H9 (cell line): ENCODE measurements at regions not wholly inside any gene's neighbourhood (a gene's known extent, or its start where the extent isn't known, plus 50 kb on each side); places are given as distances from the start of the nearest gene placed in this dataset.
A peak's percentile ranks its signal among the peaks of the same experiment; 100 is the strongest.

Experiments used
- DNase-seq: peaks from one replicate; pipeline ENCODE4 v3.0.0-alpha.2; 2017
- H2AFZ ChIP-seq: one replicate; pipeline ENCODE4 v1.6.1; 2013; ENCODE audit warnings: mild to moderate bottlenecking, low read length, control low read depth, moderate library complexity
- H2AK5ac ChIP-seq: 2 replicates; pipeline ENCODE4 v1.6.1; 2013; ENCODE audit warnings: low read length, control low read depth, mixed read lengths; ENCODE audit not compliant: insufficient read length
- H2BK120ac ChIP-seq: one replicate; pipeline ENCODE4 v1.6.1; 2013; ENCODE audit warnings: low read depth, mild to moderate bottlenecking, low read length, control low read depth, inconsistent platforms; ENCODE audit not compliant: poor library complexity, severe bottlenecking
- H2BK12ac ChIP-seq: 2 replicates; pipeline ENCODE4 v1.6.1; 2013; ENCODE audit warnings: low read length, control low read depth, mixed read lengths, low read depth; ENCODE audit not compliant: insufficient read length
- H2BK15ac ChIP-seq: 2 replicates; pipeline ENCODE4 v1.6.1; 2013; ENCODE audit warnings: low read depth, low read length, control low read depth
- H2BK20ac ChIP-seq: one replicate; pipeline ENCODE4 v1.6.1; 2013; ENCODE audit warnings: low read depth, mild to moderate bottlenecking, low read length, control low read depth, inconsistent platforms; ENCODE audit not compliant: poor library complexity, severe bottlenecking
- H2BK5ac ChIP-seq: 2 replicates; pipeline ENCODE4 v1.6.1; 2013; ENCODE audit warnings: low read length, control low read depth, mixed read lengths; ENCODE audit not compliant: insufficient read length
- H3K14ac ChIP-seq: 2 replicates; pipeline ENCODE4 v1.6.1; 2013; ENCODE audit warnings: low read length, control low read depth; ENCODE audit not compliant: insufficient read depth
- H3K18ac ChIP-seq: 2 replicates; pipeline ENCODE4 v1.6.1; 2013; ENCODE audit warnings: low read depth, mild to moderate bottlenecking, mixed read lengths, low read length, control low read depth; ENCODE audit not compliant: insufficient read length
- H3K23ac ChIP-seq: 2 replicates; pipeline ENCODE4 v1.6.1; 2013; ENCODE audit warnings: low read length, control low read depth, mixed read lengths, low read depth; ENCODE audit not compliant: insufficient read length
- H3K23me2 ChIP-seq: 2 replicates; pipeline ENCODE4 v1.6.1; 2013; ENCODE audit warnings: low read depth, mild to moderate bottlenecking, mixed read lengths, low read length, control low read depth; ENCODE audit not compliant: insufficient read length, poor library complexity, severe bottlenecking
- H3K27ac ChIP-seq: 2 replicates; pipeline ENCODE4 v1.5.1; 2013; ENCODE audit warnings: low read length, control low read depth, mixed read lengths, low read depth; ENCODE audit not compliant: insufficient read length
- H3K27me3 ChIP-seq: 2 replicates; pipeline ENCODE4 v1.6.1; 2013; ENCODE audit warnings: low read length, control low read depth, inconsistent platforms; ENCODE audit not compliant: insufficient read depth
- H3K4ac ChIP-seq: 2 replicates; pipeline ENCODE4 v1.6.1; 2013; ENCODE audit warnings: low read depth, mild to moderate bottlenecking, control low read depth, inconsistent platforms, low read length, moderate library complexity
- H3K4me1 ChIP-seq: 2 replicates; pipeline ENCODE4 v1.6.1; 2013; ENCODE audit warnings: low read length, control low read depth, inconsistent platforms; ENCODE audit not compliant: insufficient read depth
- H3K4me2 ChIP-seq: 2 replicates; pipeline ENCODE4 v1.6.1; 2013; ENCODE audit warnings: low read length, control low read depth, mixed read lengths; ENCODE audit not compliant: insufficient read length, insufficient read depth
- H3K56ac ChIP-seq: 2 replicates; pipeline ENCODE4 v1.6.1; 2013; ENCODE audit warnings: low read depth, mild to moderate bottlenecking, mixed read lengths, low read length, control low read depth; ENCODE audit not compliant: insufficient read length
- H3K79me1 ChIP-seq: 2 replicates; pipeline ENCODE4 v1.6.1; 2013; ENCODE audit warnings: low read depth, mild to moderate bottlenecking, moderate library complexity, low read length, control low read depth, inconsistent platforms; ENCODE audit not compliant: insufficient read depth, poor library complexity, severe bottlenecking
- H3K79me2 ChIP-seq: 2 replicates; pipeline ENCODE4 v1.6.1; 2013; ENCODE audit warnings: low read length, control low read depth, inconsistent platforms; ENCODE audit not compliant: insufficient read depth
- H3K9ac ChIP-seq: 2 replicates; pipeline ENCODE4 v1.6.1; 2013; ENCODE audit warnings: low read length, control low read depth, mixed read lengths; ENCODE audit not compliant: insufficient read length; ENCODE audit errors: extremely low read depth
- H3K9me3 ChIP-seq: one replicate; pipeline ENCODE4 v1.6.1; 2013; ENCODE audit warnings: low read depth, low read length, inconsistent platforms; ENCODE audit not compliant: control insufficient read depth
- H3T11ph ChIP-seq: one replicate; pipeline ENCODE4 v1.6.1; 2013; ENCODE audit warnings: mild to moderate bottlenecking, low read length, control low read depth, inconsistent platforms
- H4K20me1 ChIP-seq: one replicate; pipeline ENCODE4 v1.6.1; 2013; ENCODE audit not compliant: control insufficient read depth, insufficient read length, insufficient read depth
- H4K5ac ChIP-seq: 2 replicates; pipeline ENCODE4 v1.6.1; 2013; ENCODE audit warnings: low read depth, mild to moderate bottlenecking, mixed read lengths, low read length, control low read depth; ENCODE audit not compliant: insufficient read length
- H4K8ac ChIP-seq: replicated peaks from 2 replicates; pipeline ENCODE4 v1.6.1; 2013; ENCODE audit warnings: low read length, control low read depth, mixed read lengths, low read depth; ENCODE audit not compliant: insufficient read length
- H4K91ac ChIP-seq: 2 replicates; pipeline ENCODE4 v1.6.1; 2013; ENCODE audit warnings: low read depth, mild to moderate bottlenecking, moderate library complexity, mixed read lengths, low read length, control low read depth; ENCODE audit not compliant: insufficient read length
- H3K27ac Mint-ChIP-seq, 3 experiments: 2 replicates in 2 of 3; 3 replicates in 1 of 3; pipeline ENCODE4 v1.8.0; 2020 to 2021; ENCODE audit warnings: mixed read lengths in 3 of 3, mild to moderate bottlenecking in 1 of 3, moderate library complexity in 1 of 3
- H3K27me3 Mint-ChIP-seq: 2 replicates; pipeline ENCODE4 v1.8.0; 2021; ENCODE audit warnings: low read depth, mild to moderate bottlenecking, moderate library complexity, mixed read lengths
- H3K36me3 Mint-ChIP-seq, 3 experiments: 2 replicates in 2 of 3; 3 replicates in 1 of 3; pipeline ENCODE4 v1.8.0; 2020 to 2021; ENCODE audit warnings: low read depth in 3 of 3, mixed read lengths in 3 of 3; ENCODE audit not compliant: insufficient read depth in 1 of 3
- H3K4me1 Mint-ChIP-seq, 2 experiments: 2 replicates each; pipeline ENCODE4 v1.8.0; 2020; ENCODE audit warnings: mixed read lengths in 2 of 2
- H3K4me3 Mint-ChIP-seq, 2 experiments: 2 replicates in 1 of 2; 3 replicates in 1 of 2; pipeline ENCODE4 v1.8.0; 2020 to 2021; ENCODE audit warnings: mild to moderate bottlenecking in 2 of 2, mixed read lengths in 2 of 2, moderate library complexity in 1 of 2
- H3K9me3 Mint-ChIP-seq, 2 experiments: 2 replicates in 1 of 2; 3 replicates in 1 of 2; pipeline ENCODE4 v1.8.0; 2020; ENCODE audit warnings: mild to moderate bottlenecking in 2 of 2, mixed read lengths in 2 of 2, moderate library complexity in 1 of 2
- CTCF ChIP-seq: fragments of 200-600 bp; sonication (generic); conservative IDR thresholded peaks from 3 replicates; pipeline ENCODE4 v1.8.0; 2021; ENCODE audit warnings: antibody characterized with exemption, mild to moderate bottlenecking
- WGBS: extraction: QIAGEN DNeasy Blood & Tissue Kit; methylation state at CpG from one replicate; pipeline ENCODE4 v1.1.7; 2013; ENCODE audit warnings: missing lambda C conversion rate, low lambda C conversion rate, mixed read lengths; ENCODE audit not compliant: insufficient read length; ENCODE audit errors: extremely low coverage; 5-methylcytosine and 5-hydroxymethylcytosine counted together

DNA sequence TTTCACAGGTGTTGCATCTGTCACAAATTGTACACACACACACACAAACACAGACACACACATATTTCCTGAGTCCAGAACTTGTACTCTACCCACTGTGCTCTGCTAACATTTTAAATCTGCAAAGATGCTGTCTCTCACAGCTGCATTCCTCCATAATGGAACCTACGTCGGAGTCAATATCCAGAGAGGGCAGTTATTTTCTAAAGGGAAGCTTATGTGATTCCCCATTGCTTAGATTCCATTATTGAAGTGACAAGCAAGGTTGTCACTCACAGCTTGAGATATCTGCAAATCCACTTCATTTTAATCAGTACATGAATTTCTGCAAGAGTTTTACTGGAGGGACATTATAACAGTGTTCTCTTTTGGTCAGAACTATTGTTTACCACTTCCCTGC lies 992.4 kb downstream of the NSUN3 start:
- H3K9me3 Mint-ChIP-seq: peaks cover 0 to 3% of the 10 kb centered on the region in 2 experiments; a peak in 2 of 5 replicates
- no CpG with 5 or more reads among the region's 2 CpGs for WGBS
- H3K14ac ChIP-seq: no peak overlapping the region
- DNase-seq: no peak
- peak overlapping the region in 1 of 3 experiments; percentile 18; a peak in 1 of 7 replicates for H3K27ac Mint-ChIP-seq
- no peak overlapping the region for H3K56ac ChIP-seq
- no peak overlapping the region for H3K27ac ChIP-seq
- no peak overlapping the region for H3T11ph ChIP-seq
- H3K27me3 Mint-ChIP-seq: no peaks in the 10 kb centered on the region
- no peak overlapping the region for H3K18ac ChIP-seq
- no peaks in the 10 kb centered on the region for H3K79me2 ChIP-seq
- H4K5ac ChIP-seq: no peak overlapping the region
- H3K79me1 ChIP-seq: no peaks in the 10 kb centered on the region
- H3K4me3 Mint-ChIP-seq: no peak overlapping the region
- no peak for TF ChIP-seq CTCF
- H2BK12ac ChIP-seq: no peak overlapping the region
- H3K36me3 Mint-ChIP-seq: no peaks in the 10 kb centered on the region
- no peaks in the 10 kb centered on the region for H3K27me3 ChIP-seq
- H3K4ac ChIP-seq: no peak overlapping the region
- H3K4me1 ChIP-seq: no peaks in the 10 kb centered on the region
- H4K91ac ChIP-seq: no peak overlapping the region
- no peak overlapping the region for H3K4me2 ChIP-seq
- no peaks in the 10 kb centered on the region for H4K20me1 ChIP-seq
- no peak overlapping the region for H2BK120ac ChIP-seq
- no peak overlapping the region for H3K9ac ChIP-seq
- no peak overlapping the region for H2AFZ ChIP-seq
- H3K9me3 ChIP-seq: no peaks in the 10 kb centered on the region
- no peak overlapping the region for H2AK5ac ChIP-seq
- H2BK15ac ChIP-seq: no peak overlapping the region
- H3K23me2 ChIP-seq: no peaks in the 10 kb centered on the region
- no peak overlapping the region for H2BK5ac ChIP-seq
- H4K8ac ChIP-seq: no peak overlapping the region
- H3K4me1 Mint-ChIP-seq: no peaks in the 10 kb centered on the region
- H2BK20ac ChIP-seq: no peak overlapping the region
- H3K23ac ChIP-seq: no peak overlapping the region
